ENCODE measurements at regions not wholly inside any gene's neighbourhood (a gene's known extent, or its start where the extent isn't known, plus 50 kb on each side); places are given as distances from the start of the nearest gene placed in this dataset.

DNA sequence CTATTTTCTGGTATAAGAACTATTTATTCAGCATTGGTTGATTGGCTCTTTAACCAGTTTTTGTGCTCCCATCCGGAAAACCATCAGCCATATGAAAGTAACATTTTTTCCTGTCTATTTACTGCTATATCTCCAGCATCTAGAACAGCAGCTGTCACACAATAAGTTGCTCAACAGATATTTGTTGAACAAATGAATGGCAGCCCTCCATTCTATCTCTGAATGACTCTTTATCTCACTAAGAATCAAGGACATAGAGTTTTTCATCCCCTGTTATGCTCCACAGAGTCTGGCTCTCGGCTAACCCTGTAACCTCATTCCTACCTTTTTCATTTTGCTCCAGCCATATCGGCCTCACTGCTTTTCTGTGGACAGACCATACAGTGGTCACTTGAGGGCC lies 145.5 kb downstream of the SLITRK6 start:
- TF ChIP-seq, protein P1, sequence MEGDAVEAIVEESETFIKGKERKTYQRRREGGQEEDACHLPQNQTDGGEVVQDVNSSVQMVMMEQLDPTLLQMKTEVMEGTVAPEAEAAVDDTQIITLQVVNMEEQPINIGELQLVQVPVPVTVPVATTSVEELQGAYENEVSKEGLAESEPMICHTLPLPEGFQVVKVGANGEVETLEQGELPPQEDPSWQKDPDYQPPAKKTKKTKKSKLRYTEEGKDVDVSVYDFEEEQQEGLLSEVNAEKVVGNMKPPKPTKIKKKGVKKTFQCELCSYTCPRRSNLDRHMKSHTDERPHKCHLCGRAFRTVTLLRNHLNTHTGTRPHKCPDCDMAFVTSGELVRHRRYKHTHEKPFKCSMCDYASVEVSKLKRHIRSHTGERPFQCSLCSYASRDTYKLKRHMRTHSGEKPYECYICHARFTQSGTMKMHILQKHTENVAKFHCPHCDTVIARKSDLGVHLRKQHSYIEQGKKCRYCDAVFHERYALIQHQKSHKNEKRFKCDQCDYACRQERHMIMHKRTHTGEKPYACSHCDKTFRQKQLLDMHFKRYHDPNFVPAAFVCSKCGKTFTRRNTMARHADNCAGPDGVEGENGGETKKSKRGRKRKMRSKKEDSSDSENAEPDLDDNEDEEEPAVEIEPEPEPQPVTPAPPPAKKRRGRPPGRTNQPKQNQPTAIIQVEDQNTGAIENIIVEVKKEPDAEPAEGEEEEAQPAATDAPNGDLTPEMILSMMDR (conservative IDR thresholded peaks at IDR 0.05) = no peak
- TF ChIP-seq EZH2 (IDR thresholded peaks at IDR 0.05; ENCODE audit: low read depth) = no peak

All from PC-9 (cell line).